ENCODE measurements at regions not wholly inside any gene's neighbourhood (a gene's known extent, or its start where the extent isn't known, plus 50 kb on each side); places are given as distances from the start of the nearest gene placed in this dataset.

- H3K36me3 ChIP-seq = no peaks in the 10 kb centered on the region
- no peaks in the 10 kb centered on the region for H3K9me3 ChIP-seq
- no peaks in the 10 kb centered on the region for H3K4me1 ChIP-seq (replicated peaks)
- intact Hi-C loops (cut with DNase I) = no loop called here
- H3K4me3 ChIP-seq = no peak overlapping the region
- TF ChIP-seq CTCF (IDR thresholded peaks at IDR 0.05) (no peak), POLR2A (IDR thresholded peaks at IDR 0.05) (no peak), POLR2AphosphoS5 (IDR thresholded peaks at IDR 0.05) (no peak)
- DNase-seq (ENCODE audit: low spot score) = no peak
- WGBS = 97% methylated on average over 1 of the region's 1 CpG
- H3K27me3 ChIP-seq (replicated peaks; ENCODE audit: insufficient read depth) = no peaks in the 10 kb centered on the region
- no peak overlapping the region for H3K27ac ChIP-seq
These were observed 270.6 kb upstream of the HES1 start for GRCh38 chr3:193865339-193865738.

GRCh38 chr3:193865896-193866480 is 270.0 kb upstream of the HES1 start:
- no peak overlapping the region for H3K27ac ChIP-seq
- WGBS = 55% methylated on average over 4 of the region's 4 CpGs
- H3K27me3 ChIP-seq (replicated peaks; ENCODE audit: insufficient read depth) = no peaks in the 10 kb centered on the region
- intact Hi-C loops (cut with DNase I) = no loop called here
- H3K9me3 ChIP-seq = no peaks in the 10 kb centered on the region
- DNase-seq (ENCODE audit: low spot score) = no peak
- no peaks in the 10 kb centered on the region for H3K36me3 ChIP-seq
- no peak for TF ChIP-seq POLR2AphosphoS5 (IDR thresholded peaks at IDR 0.05)
- no peak overlapping the region for H3K4me3 ChIP-seq
- no peaks in the 10 kb centered on the region for H3K4me1 ChIP-seq (replicated peaks)

- TF ChIP-seq POLR2AphosphoS5 (IDR thresholded peaks at IDR 0.05) (no peak), POLR2A (IDR thresholded peaks at IDR 0.05) (no peak), CTCF (IDR thresholded peaks at IDR 0.05) (no peak)
- intact Hi-C loops (cut with DNase I) = no loop called here
- no peak for DNase-seq (ENCODE audit: low spot score)
- Histone ChIP-seq H3K27ac (no peak overlapping the region), H3K27me3 (replicated peaks; ENCODE audit: insufficient read depth) (no peaks in the 10 kb centered on the region), H3K36me3 (no peaks in the 10 kb centered on the region), H3K9me3 (no peaks in the 10 kb centered on the region), H3K4me3 (no peak overlapping the region), H3K4me1 (replicated peaks) (no peaks in the 10 kb centered on the region)
- 98% methylated on average over 7 of the region's 7 CpGs for WGBS
These were observed 267.4 kb upstream of the HES1 start for GRCh38 chr3:193868590-193868989.

- no peaks in the 10 kb centered on the region for H3K36me3 ChIP-seq
- intact Hi-C loops (cut with DNase I) = no loop called here
- no peak for DNase-seq (ENCODE audit: low spot score)
- H3K4me3 ChIP-seq = no peak overlapping the region
- no peaks in the 10 kb centered on the region for H3K4me1 ChIP-seq (replicated peaks)
- no peaks in the 10 kb centered on the region for H3K9me3 ChIP-seq
- H3K27ac ChIP-seq = no peak overlapping the region
- TF ChIP-seq POLR2A (IDR thresholded peaks at IDR 0.05) = no peak
- TF ChIP-seq POLR2AphosphoS5 (IDR thresholded peaks at IDR 0.05) = no peak
- TF ChIP-seq CTCF (IDR thresholded peaks at IDR 0.05) = no peak
- 77% methylated on average over 71 of the region's 71 CpGs for WGBS
- no peaks in the 10 kb centered on the region for H3K27me3 ChIP-seq (replicated peaks; ENCODE audit: insufficient read depth)
These were observed 266.4 kb upstream of the HES1 start for GRCh38 chr3:193869221-193870201.

GRCh38 chr3:193870376-193871219 is 265.4 kb upstream of the HES1 start:
- Histone ChIP-seq H3K36me3 (no peaks in the 10 kb centered on the region), H3K27ac (no peak overlapping the region), H3K9me3 (no peaks in the 10 kb centered on the region), H3K4me1 (replicated peaks) (no peaks in the 10 kb centered on the region), H3K27me3 (replicated peaks; ENCODE audit: insufficient read depth) (no peaks in the 10 kb centered on the region), H3K4me3 (no peak overlapping the region)
- DNase-seq (ENCODE audit: low spot score) = no peak
- WGBS = 63% methylated on average over 18 of the region's 18 CpGs
- intact Hi-C loops (cut with DNase I) = no loop called here
- TF ChIP-seq POLR2AphosphoS5 (IDR thresholded peaks at IDR 0.05) = no peak

Data from prostate gland (tissue), 2 donors.